ENCODE measurements at regions not wholly inside any gene's neighbourhood (a gene's known extent, or its start where the extent isn't known, plus 50 kb on each side); places are given as distances from the start of the nearest gene placed in this dataset.

GRCh38 chr4:160947653-160948052 lies 1216.1 kb downstream of the FSTL5 start:
- TF ChIP-seq CTCF (IDR thresholded peaks at IDR 0.05) (no peak), EZH2 (IDR thresholded peaks at IDR 0.05; ENCODE audit: borderline replicate concordance, insufficient read depth, low read depth, low read length, poor library complexity, severe bottlenecking) (no peak)
- ATAC-seq (ENCODE audit: low read depth) (no peak), DNase-seq (no peak)
- Histone ChIP-seq H3K4me2 (replicated peaks; ENCODE audit: low read depth, low read length, poor library complexity, severe bottlenecking) (no peak overlapping the region), H3K27ac (ENCODE audit: low read length in 2 of 2) (no peak overlapping the region), H3K4me1 (ENCODE audit: control insufficient read depth in 2 of 2, insufficient read depth in 2 of 2, low read length in 2 of 2) (no peaks in the 10 kb centered on the region), H3K27me3 (replicated peaks in 1 of 4; ENCODE audit: control extremely low read depth in 1 of 4, control insufficient read depth in 3 of 4, insufficient read depth in 4 of 4, low read length in 3 of 4) (no peaks in the 10 kb centered on the region), H2AFZ (ENCODE audit: insufficient read depth, low read depth, low read length, poor library complexity, severe bottlenecking) (no peak overlapping the region), H4K20me1 (ENCODE audit: control insufficient read depth, insufficient read depth, low read length, poor library complexity, severe bottlenecking) (no peaks in the 10 kb centered on the region), H3K4me3 (ENCODE audit: control extremely low read depth in 1 of 5, extremely low read depth in 1 of 5, insufficient read depth in 1 of 5, low read depth in 2 of 5, low read length in 4 of 5) (no peak overlapping the region), H3K9ac (ENCODE audit: low read length) (no peak overlapping the region), H3K9me3 (ENCODE audit: control extremely low read depth in 1 of 3, control insufficient read depth in 2 of 3, insufficient read depth in 1 of 3, low read length in 2 of 3) (no peaks in the 10 kb centered on the region), H3K36me3 (replicated peaks in 1 of 2; ENCODE audit: control extremely low read depth in 1 of 2, control insufficient read depth in 1 of 2, extremely low read depth in 1 of 2, insufficient read depth in 2 of 2, low read length in 1 of 2) (no peaks in the 10 kb centered on the region), H3K79me2 (ENCODE audit: control insufficient read depth, insufficient read depth, low read length) (no peaks in the 10 kb centered on the region)
- no peaks in the 10 kb centered on the region for H3K27me3 Mint-ChIP-seq
- POLR2A ChIA-PET: no interaction called here
- H3K4me3 Mint-ChIP-seq: no peak overlapping the region
- CTCF ChIA-PET: no interaction called here
- WGBS (ENCODE audit: insufficient coverage): 60% methylated on average over 2 of the region's 3 CpGs
- H3K27ac Mint-ChIP-seq: no peak overlapping the region
- no peaks in the 10 kb centered on the region for H3K9me3 Mint-ChIP-seq (ENCODE audit: insufficient read depth)
- H3K4me1 Mint-ChIP-seq: no peaks in the 10 kb centered on the region
- intact Hi-C loops (cut with micrococcal nuclease): no loop called here

- no peaks in the 10 kb centered on the region for H3K27me3 ChIP-seq (replicated peaks in 1 of 4; ENCODE audit: control extremely low read depth in 1 of 4, control insufficient read depth in 3 of 4, insufficient read depth in 4 of 4, low read length in 3 of 4)
- Mint-ChIP-seq H3K4me3 (no peak overlapping the region), H3K27me3 (no peaks in the 10 kb centered on the region), H3K9me3 (ENCODE audit: insufficient read depth) (no peaks in the 10 kb centered on the region), H3K4me1 (no peaks in the 10 kb centered on the region), H3K27ac (no peak overlapping the region)
- H2AFZ ChIP-seq (ENCODE audit: insufficient read depth, low read depth, low read length, poor library complexity, severe bottlenecking): no peak overlapping the region
- no peak overlapping the region for H3K4me3 ChIP-seq (ENCODE audit: control extremely low read depth in 1 of 5, extremely low read depth in 1 of 5, insufficient read depth in 1 of 5, low read depth in 2 of 5, low read length in 4 of 5)
- DNase-seq (no peak), ATAC-seq (ENCODE audit: low read depth) (no peak)
- POLR2A ChIA-PET: no interaction called here
- no peaks in the 10 kb centered on the region for H3K9me3 ChIP-seq (ENCODE audit: control extremely low read depth in 1 of 3, control insufficient read depth in 2 of 3, insufficient read depth in 1 of 3, low read length in 2 of 3)
- TF ChIP-seq EZH2 (IDR thresholded peaks at IDR 0.05; ENCODE audit: borderline replicate concordance, insufficient read depth, low read depth, low read length, poor library complexity, severe bottlenecking) (no peak), CTCF (IDR thresholded peaks at IDR 0.05) (no peak)
- H4K20me1 ChIP-seq (ENCODE audit: control insufficient read depth, insufficient read depth, low read length, poor library complexity, severe bottlenecking): no peaks in the 10 kb centered on the region
- no peak overlapping the region for H3K9ac ChIP-seq (ENCODE audit: low read length)
- CTCF ChIA-PET: no interaction called here
- H3K27ac ChIP-seq (ENCODE audit: low read length in 2 of 2): no peak overlapping the region
- intact Hi-C loops (cut with micrococcal nuclease): no loop called here
- no peaks in the 10 kb centered on the region for H3K36me3 ChIP-seq (replicated peaks in 1 of 2; ENCODE audit: control extremely low read depth in 1 of 2, control insufficient read depth in 1 of 2, extremely low read depth in 1 of 2, insufficient read depth in 2 of 2, low read length in 1 of 2)
- H3K79me2 ChIP-seq (ENCODE audit: control insufficient read depth, insufficient read depth, low read length): no peaks in the 10 kb centered on the region
- no peak overlapping the region for H3K4me2 ChIP-seq (replicated peaks; ENCODE audit: low read depth, low read length, poor library complexity, severe bottlenecking)
- no peaks in the 10 kb centered on the region for H3K4me1 ChIP-seq (ENCODE audit: control insufficient read depth in 2 of 2, insufficient read depth in 2 of 2, low read length in 2 of 2)
These were observed 1206.9 kb downstream of the FSTL5 start for GRCh38 chr4:160956875-160957274.

Measured in B cell (primary cell).